Neural progenitor cell (in vitro differentiated cells): ENCODE measurements at regions not wholly inside any gene's neighbourhood (a gene's known extent, or its start where the extent isn't known, plus 50 kb on each side); places are given as distances from the start of the nearest gene placed in this dataset.

Source experiments
- DNase-seq: peaks from one replicate; pipeline ENCODE4 v3.0.0-alpha.2; 2016; ENCODE audit warnings: low spot score
- H2AFZ ChIP-seq: fragments of 200-600 bp; sonication (generic); replicated peaks from 2 replicates; pipeline ENCODE4 v1.6.1; 2016; ENCODE audit warnings: antibody characterized with exemption
- H3F3A ChIP-seq: fragments of 200-600 bp; sonication (generic); 2 replicates; pipeline ENCODE4 v1.6.1; 2016; ENCODE audit warnings: antibody characterized with exemption, low read depth
- H3K27ac ChIP-seq: fragments of 200-600 bp; sonication (generic); 2 replicates; pipeline ENCODE4 v1.5.1; 2016; ENCODE audit warnings: mild to moderate bottlenecking
- H3K27me3 ChIP-seq: fragments of 200-600 bp; sonication (generic); 2 replicates; pipeline ENCODE4 v1.6.1; 2016; ENCODE audit warnings: mild to moderate bottlenecking, moderate library complexity
- H3K36me3 ChIP-seq: fragments of 200-600 bp; sonication (generic); 2 replicates; pipeline ENCODE4 v1.5.1; 2016
- H3K4me1 ChIP-seq: fragments of 200-600 bp; sonication (generic); 2 replicates; pipeline ENCODE4 v1.6.1; 2016; ENCODE audit warnings: mixed run types
- H3K4me2 ChIP-seq: fragments of 200-600 bp; sonication (generic); 2 replicates; pipeline ENCODE4 v1.6.1; 2016
- H3K4me3 ChIP-seq: fragments of 200-600 bp; sonication (generic); 2 replicates; pipeline ENCODE4 v1.5.1; 2016
- H3K79me2 ChIP-seq: fragments of 200-600 bp; sonication (generic); 2 replicates; pipeline ENCODE4 v1.6.1; 2016; ENCODE audit warnings: low read depth
- H3K9ac ChIP-seq: fragments of 200-600 bp; sonication (generic); 2 replicates; pipeline ENCODE4 v1.6.1; 2016
- H3K9me3 ChIP-seq: fragments of 200-600 bp; sonication (generic); 2 replicates; pipeline ENCODE4 v1.5.1; 2016; ENCODE audit warnings: low read depth
- H4K20me1 ChIP-seq: fragments of 200-600 bp; sonication (generic); 2 replicates; pipeline ENCODE4 v1.6.1; 2016; ENCODE audit warnings: low read depth
- H3K27ac Mint-ChIP-seq: 3 replicates; pipeline ENCODE4 v1.8.0; 2021; ENCODE audit warnings: mixed read lengths
- H3K27me3 Mint-ChIP-seq: 2 replicates; pipeline ENCODE4 v1.8.0; 2022; ENCODE audit warnings: low read depth, mild to moderate bottlenecking, inconsistent platforms, moderate library complexity, mixed read lengths; ENCODE audit not compliant: insufficient read depth
- H3K36me3 Mint-ChIP-seq: 3 replicates; pipeline ENCODE4 v1.8.0; 2021; ENCODE audit warnings: mixed read lengths
- H3K4me1 Mint-ChIP-seq: 3 replicates; pipeline ENCODE4 v1.8.0; 2021; ENCODE audit warnings: mixed read lengths
- H3K4me3 Mint-ChIP-seq: 3 replicates; pipeline ENCODE4 v1.8.0; 2021; ENCODE audit warnings: mild to moderate bottlenecking, moderate library complexity, mixed read lengths
- H3K9me3 Mint-ChIP-seq: 3 replicates; pipeline ENCODE4 v1.8.0; 2020; ENCODE audit warnings: mixed read lengths
- CTCF ChIP-seq: fragments of 200-600 bp; sonication (generic); IDR thresholded peaks from 2 replicates; pipeline ENCODE4 v1.5.1; 2017; ENCODE audit warnings: antibody characterized with exemption, mild to moderate bottlenecking
- EZH2 ChIP-seq: fragments of 200-600 bp; sonication (generic); IDR thresholded peaks from 2 replicates; pipeline ENCODE4 v1.6.1; 2017; ENCODE audit warnings: antibody characterized with exemption, mild to moderate bottlenecking, moderate library complexity
- EZH2phosphoT487 ChIP-seq: fragments of 200-600 bp; sonication (generic); IDR thresholded peaks from 2 replicates; pipeline ENCODE4 v1.6.1; 2017; ENCODE audit warnings: antibody characterized with exemption

- Mint-ChIP-seq H3K27me3 (peaks cover 6% of the 10 kb centered on the region), H3K4me3 (no peak overlapping the region), H3K36me3 (no peaks in the 10 kb centered on the region), H3K4me1 (peaks cover 2% of the 10 kb centered on the region), H3K9me3 (no peaks in the 10 kb centered on the region), H3K27ac (no peak overlapping the region)
- no peak overlapping the region for H3K4me3 ChIP-seq
- DNase-seq, result no peak
- H3K4me2 ChIP-seq, result no peak overlapping the region
- H3K9ac ChIP-seq, result no peak overlapping the region
- no peaks in the 10 kb centered on the region for H4K20me1 ChIP-seq
- no peaks in the 10 kb centered on the region for H3K79me2 ChIP-seq
- H3F3A ChIP-seq, result no peaks in the 10 kb centered on the region
- TF ChIP-seq EZH2 (no peak), CTCF (no peak), EZH2phosphoT487 (no peak)
- H3K27ac ChIP-seq, result no peak overlapping the region
- H3K4me1 ChIP-seq, result no peaks in the 10 kb centered on the region
- H3K36me3 ChIP-seq, result no peaks in the 10 kb centered on the region
- no peaks in the 10 kb centered on the region for H3K9me3 ChIP-seq
- no peak overlapping the region for H2AFZ ChIP-seq
- no peaks in the 10 kb centered on the region for H3K27me3 ChIP-seq
These were observed 385.8 kb upstream of the ZNF507 start for GRCh38 chr19:31959527-31960018.

- Histone ChIP-seq H3K36me3 (no peaks in the 10 kb centered on the region), H3K79me2 (no peaks in the 10 kb centered on the region), H3K4me2 (no peak overlapping the region), H2AFZ (no peak overlapping the region), H3F3A (no peaks in the 10 kb centered on the region), H3K4me1 (no peaks in the 10 kb centered on the region), H3K9ac (no peak overlapping the region), H3K27me3 (no peaks in the 10 kb centered on the region), H3K27ac (no peak overlapping the region), H4K20me1 (no peaks in the 10 kb centered on the region), H3K4me3 (no peak overlapping the region), H3K9me3 (no peaks in the 10 kb centered on the region)
- H3K27ac Mint-ChIP-seq, result no peak overlapping the region
- DNase-seq, result no peak
- no peaks in the 10 kb centered on the region for H3K36me3 Mint-ChIP-seq
- H3K4me1 Mint-ChIP-seq, result peaks cover 2% of the 10 kb centered on the region
- TF ChIP-seq EZH2phosphoT487 (no peak), CTCF (no peak), EZH2 (no peak)
- H3K4me3 Mint-ChIP-seq, result no peak overlapping the region
- H3K27me3 Mint-ChIP-seq, result peaks cover 8% of the 10 kb centered on the region
- no peaks in the 10 kb centered on the region for H3K9me3 Mint-ChIP-seq
These were observed 384.9 kb upstream of the ZNF507 start for GRCh38 chr19:31960474-31960873.

- Histone ChIP-seq H3F3A (no peaks in the 10 kb centered on the region), H3K4me2 (no peak overlapping the region), H3K9ac (no peak overlapping the region), H4K20me1 (no peaks in the 10 kb centered on the region), H3K27me3 (no peaks in the 10 kb centered on the region), H3K36me3 (no peaks in the 10 kb centered on the region), H3K79me2 (no peaks in the 10 kb centered on the region), H3K4me3 (no peak overlapping the region), H2AFZ (no peak overlapping the region), H3K27ac (no peak overlapping the region), H3K9me3 (no peaks in the 10 kb centered on the region), H3K4me1 (no peaks in the 10 kb centered on the region)
- no peak overlapping the region for H3K4me3 Mint-ChIP-seq
- H3K4me1 Mint-ChIP-seq, result peaks cover 2% of the 10 kb centered on the region
- H3K9me3 Mint-ChIP-seq, result no peaks in the 10 kb centered on the region
- H3K27me3 Mint-ChIP-seq, result peaks cover 8% of the 10 kb centered on the region
- DNase-seq, result no peak
- no peak for TF ChIP-seq EZH2
- no peaks in the 10 kb centered on the region for H3K36me3 Mint-ChIP-seq
- H3K27ac Mint-ChIP-seq, result no peak overlapping the region
These were observed 384.2 kb upstream of the ZNF507 start for GRCh38 chr19:31961191-31961590.

GRCh38 chr19:31961667-31962066, 383.7 kb upstream of the ZNF507 start:
- H3K36me3 ChIP-seq, result no peaks in the 10 kb centered on the region
- H2AFZ ChIP-seq, result no peak overlapping the region
- H3K27me3 Mint-ChIP-seq, result peaks cover 8% of the 10 kb centered on the region
- no peak overlapping the region for H3K4me2 ChIP-seq
- no peaks in the 10 kb centered on the region for H3K36me3 Mint-ChIP-seq
- H3K9ac ChIP-seq, result no peak overlapping the region
- no peaks in the 10 kb centered on the region for H3K27me3 ChIP-seq
- H3F3A ChIP-seq, result no peaks in the 10 kb centered on the region
- no peaks in the 10 kb centered on the region for H3K79me2 ChIP-seq
- H4K20me1 ChIP-seq, result no peaks in the 10 kb centered on the region
- no peaks in the 10 kb centered on the region for H3K4me1 ChIP-seq
- H3K4me3 ChIP-seq, result no peak overlapping the region
- no peak overlapping the region for H3K4me3 Mint-ChIP-seq
- TF ChIP-seq CTCF (no peak), EZH2 (no peak), EZH2phosphoT487 (no peak)
- no peak overlapping the region for H3K27ac ChIP-seq
- no peaks in the 10 kb centered on the region for H3K9me3 ChIP-seq
- H3K27ac Mint-ChIP-seq, result no peak overlapping the region
- H3K4me1 Mint-ChIP-seq, result peaks cover 2% of the 10 kb centered on the region
- no peaks in the 10 kb centered on the region for H3K9me3 Mint-ChIP-seq
- DNase-seq, result no peak
